ENCODE measurements at regions not wholly inside any gene's neighbourhood (a gene's known extent, or its start where the extent isn't known, plus 50 kb on each side); places are given as distances from the start of the nearest gene placed in this dataset.

DNA sequence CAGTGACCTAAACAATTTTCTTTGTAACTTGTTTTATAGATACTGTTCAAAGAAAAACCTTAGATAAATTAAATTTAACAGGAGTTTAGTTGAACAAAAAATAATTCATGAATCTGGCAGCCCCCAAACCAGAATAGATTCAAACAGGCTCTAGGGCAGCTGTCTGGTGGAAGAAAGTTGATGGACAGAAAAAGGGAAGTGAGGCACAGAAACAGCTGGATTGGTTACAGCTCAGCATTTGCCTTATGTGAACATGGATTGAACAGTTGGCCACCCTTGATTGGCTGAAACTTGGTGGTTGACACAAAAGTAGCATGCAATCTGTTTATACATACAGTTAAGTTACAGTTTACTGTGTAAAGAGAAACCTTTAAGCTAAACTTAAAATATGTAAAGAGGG lies 954.3 kb upstream of the FLRT2 start:
- TF ChIP-seq, protein P1, sequence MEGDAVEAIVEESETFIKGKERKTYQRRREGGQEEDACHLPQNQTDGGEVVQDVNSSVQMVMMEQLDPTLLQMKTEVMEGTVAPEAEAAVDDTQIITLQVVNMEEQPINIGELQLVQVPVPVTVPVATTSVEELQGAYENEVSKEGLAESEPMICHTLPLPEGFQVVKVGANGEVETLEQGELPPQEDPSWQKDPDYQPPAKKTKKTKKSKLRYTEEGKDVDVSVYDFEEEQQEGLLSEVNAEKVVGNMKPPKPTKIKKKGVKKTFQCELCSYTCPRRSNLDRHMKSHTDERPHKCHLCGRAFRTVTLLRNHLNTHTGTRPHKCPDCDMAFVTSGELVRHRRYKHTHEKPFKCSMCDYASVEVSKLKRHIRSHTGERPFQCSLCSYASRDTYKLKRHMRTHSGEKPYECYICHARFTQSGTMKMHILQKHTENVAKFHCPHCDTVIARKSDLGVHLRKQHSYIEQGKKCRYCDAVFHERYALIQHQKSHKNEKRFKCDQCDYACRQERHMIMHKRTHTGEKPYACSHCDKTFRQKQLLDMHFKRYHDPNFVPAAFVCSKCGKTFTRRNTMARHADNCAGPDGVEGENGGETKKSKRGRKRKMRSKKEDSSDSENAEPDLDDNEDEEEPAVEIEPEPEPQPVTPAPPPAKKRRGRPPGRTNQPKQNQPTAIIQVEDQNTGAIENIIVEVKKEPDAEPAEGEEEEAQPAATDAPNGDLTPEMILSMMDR (IDR thresholded peaks at IDR 0.05): no peak
- TF ChIP-seq POLR2AphosphoS5 (IDR thresholded peaks at IDR 0.05; ENCODE audit: insufficient read depth in 1 of 2, low read depth in 1 of 2): no peak
- TF ChIP-seq POLR2A (IDR thresholded peaks at IDR 0.05): no peak

All from vagina (tissue), 2 donors.